Type B pancreatic cell (in vitro differentiated cells): ENCODE measurements at regions not wholly inside any gene's neighbourhood (a gene's known extent, or its start where the extent isn't known, plus 50 kb on each side); places are given as distances from the start of the nearest gene placed in this dataset.

Source experiments
- DNase-seq: peaks from one replicate; pipeline ENCODE4 v3.0.0; 2021; ENCODE audit warnings: mixed read lengths; ENCODE audit not compliant: unreplicated experiment; ENCODE audit errors: extremely low spot score
- H3K27ac Mint-ChIP-seq: 2 replicates; pipeline ENCODE4 v1.8.0; 2021; ENCODE audit warnings: mild to moderate bottlenecking, mixed read lengths
- H3K27me3 Mint-ChIP-seq: 2 replicates; pipeline ENCODE4 v1.8.0; 2021; ENCODE audit warnings: mixed read lengths
- H3K36me3 Mint-ChIP-seq: 2 replicates; pipeline ENCODE4 v1.8.0; 2021; ENCODE audit warnings: mixed read lengths
- H3K4me1 Mint-ChIP-seq: one replicate; pipeline ENCODE4 v1.8.0; 2021; ENCODE audit warnings: mixed read lengths; ENCODE audit not compliant: unreplicated experiment
- H3K4me3 Mint-ChIP-seq: 2 replicates; pipeline ENCODE4 v1.8.0; 2021; ENCODE audit warnings: mild to moderate bottlenecking, mixed read lengths
- H3K9me3 Mint-ChIP-seq: 2 replicates; pipeline ENCODE4 v1.8.0; 2021; ENCODE audit warnings: mixed read lengths
- TF ChIP-seq, protein P1 (sequence below): fragments of 200-600 bp; sonication (generic); conservative IDR thresholded peaks from 2 replicates; pipeline ENCODE4 v1.5.0; 2021; ENCODE audit warnings: antibody characterized with exemption, mild to moderate bottlenecking

DNA sequence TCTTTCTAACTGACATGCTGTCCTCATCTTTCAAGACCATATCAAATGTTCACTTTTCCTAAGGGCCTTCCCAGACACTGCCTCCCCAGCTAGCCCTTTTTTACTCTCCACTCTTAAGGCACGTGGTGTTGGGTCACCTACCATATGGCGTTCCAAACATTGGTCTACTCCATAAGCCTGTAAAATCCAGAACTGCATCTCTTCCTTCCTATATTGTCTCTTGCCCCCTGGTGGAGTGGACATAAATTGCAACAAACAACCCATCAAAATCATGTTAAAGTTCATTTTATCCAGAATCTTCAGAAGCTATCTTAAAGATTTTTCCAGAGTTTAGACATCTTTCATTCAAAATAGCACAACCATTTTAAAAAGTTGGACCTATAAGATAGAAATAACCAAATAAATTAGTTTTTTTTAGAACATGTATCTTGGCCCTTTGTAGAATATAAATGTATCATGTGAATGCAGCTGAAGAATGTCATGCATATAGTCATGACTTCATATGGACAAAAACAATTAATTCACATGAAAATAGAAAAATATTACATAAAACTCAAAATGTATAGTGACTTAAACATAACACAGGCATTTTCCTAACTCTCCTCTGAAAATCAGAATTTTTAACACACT lies 180.6 kb upstream of the CHRM2 start:
- Mint-ChIP-seq H3K27me3 (no peaks in the 10 kb centered on the region), H3K27ac (no peak overlapping the region), H3K4me3 (no peak overlapping the region), H3K36me3 (no peaks in the 10 kb centered on the region), H3K4me1 (peaks cover 21% of the 10 kb centered on the region), H3K9me3 (peaks cover 4% of the 10 kb centered on the region)
- TF ChIP-seq, protein P1, sequence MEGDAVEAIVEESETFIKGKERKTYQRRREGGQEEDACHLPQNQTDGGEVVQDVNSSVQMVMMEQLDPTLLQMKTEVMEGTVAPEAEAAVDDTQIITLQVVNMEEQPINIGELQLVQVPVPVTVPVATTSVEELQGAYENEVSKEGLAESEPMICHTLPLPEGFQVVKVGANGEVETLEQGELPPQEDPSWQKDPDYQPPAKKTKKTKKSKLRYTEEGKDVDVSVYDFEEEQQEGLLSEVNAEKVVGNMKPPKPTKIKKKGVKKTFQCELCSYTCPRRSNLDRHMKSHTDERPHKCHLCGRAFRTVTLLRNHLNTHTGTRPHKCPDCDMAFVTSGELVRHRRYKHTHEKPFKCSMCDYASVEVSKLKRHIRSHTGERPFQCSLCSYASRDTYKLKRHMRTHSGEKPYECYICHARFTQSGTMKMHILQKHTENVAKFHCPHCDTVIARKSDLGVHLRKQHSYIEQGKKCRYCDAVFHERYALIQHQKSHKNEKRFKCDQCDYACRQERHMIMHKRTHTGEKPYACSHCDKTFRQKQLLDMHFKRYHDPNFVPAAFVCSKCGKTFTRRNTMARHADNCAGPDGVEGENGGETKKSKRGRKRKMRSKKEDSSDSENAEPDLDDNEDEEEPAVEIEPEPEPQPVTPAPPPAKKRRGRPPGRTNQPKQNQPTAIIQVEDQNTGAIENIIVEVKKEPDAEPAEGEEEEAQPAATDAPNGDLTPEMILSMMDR: peak; percentile 79
- no peak for DNase-seq

DNA sequence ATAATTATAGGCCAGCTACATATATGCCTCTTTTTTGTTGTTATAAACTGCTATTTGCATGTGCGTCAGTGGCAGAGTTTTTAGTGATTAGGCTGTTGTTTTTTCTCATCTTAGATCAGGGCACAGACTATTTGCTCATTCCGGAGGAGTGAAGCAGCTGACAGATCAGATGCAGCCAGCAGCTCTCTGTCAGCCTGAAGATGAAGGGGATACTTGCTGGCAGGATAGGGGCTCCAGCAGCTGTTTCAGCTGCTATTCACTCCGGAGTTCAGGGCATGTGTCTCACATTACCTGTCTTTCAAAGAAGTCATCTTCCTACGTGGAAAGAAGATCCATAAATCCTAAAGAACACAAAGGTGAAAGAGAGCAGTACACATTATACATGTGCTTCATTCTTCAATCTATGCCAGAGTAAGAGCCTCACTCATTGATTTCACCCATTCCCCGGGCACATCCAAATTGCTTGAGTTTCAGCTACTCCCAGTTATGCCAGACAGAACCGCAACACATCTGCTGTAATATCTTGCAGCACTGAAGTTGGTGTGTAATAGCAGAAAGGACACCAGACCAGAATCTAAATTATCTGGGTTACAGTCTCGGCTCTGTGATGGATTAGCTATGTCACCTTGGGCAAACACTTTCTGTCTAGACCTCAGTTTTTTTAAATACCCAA lies 182.8 kb upstream of the CHRM2 start:
- TF ChIP-seq, protein P1: no peak
- no peaks in the 10 kb centered on the region for H3K36me3 Mint-ChIP-seq
- DNase-seq: no peak
- H3K9me3 Mint-ChIP-seq: peaks cover 4% of the 10 kb centered on the region
- H3K27ac Mint-ChIP-seq: no peak overlapping the region
- H3K27me3 Mint-ChIP-seq: no peaks in the 10 kb centered on the region
- H3K4me3 Mint-ChIP-seq: no peak overlapping the region
- peaks cover 21% of the 10 kb centered on the region for H3K4me1 Mint-ChIP-seq

DNA sequence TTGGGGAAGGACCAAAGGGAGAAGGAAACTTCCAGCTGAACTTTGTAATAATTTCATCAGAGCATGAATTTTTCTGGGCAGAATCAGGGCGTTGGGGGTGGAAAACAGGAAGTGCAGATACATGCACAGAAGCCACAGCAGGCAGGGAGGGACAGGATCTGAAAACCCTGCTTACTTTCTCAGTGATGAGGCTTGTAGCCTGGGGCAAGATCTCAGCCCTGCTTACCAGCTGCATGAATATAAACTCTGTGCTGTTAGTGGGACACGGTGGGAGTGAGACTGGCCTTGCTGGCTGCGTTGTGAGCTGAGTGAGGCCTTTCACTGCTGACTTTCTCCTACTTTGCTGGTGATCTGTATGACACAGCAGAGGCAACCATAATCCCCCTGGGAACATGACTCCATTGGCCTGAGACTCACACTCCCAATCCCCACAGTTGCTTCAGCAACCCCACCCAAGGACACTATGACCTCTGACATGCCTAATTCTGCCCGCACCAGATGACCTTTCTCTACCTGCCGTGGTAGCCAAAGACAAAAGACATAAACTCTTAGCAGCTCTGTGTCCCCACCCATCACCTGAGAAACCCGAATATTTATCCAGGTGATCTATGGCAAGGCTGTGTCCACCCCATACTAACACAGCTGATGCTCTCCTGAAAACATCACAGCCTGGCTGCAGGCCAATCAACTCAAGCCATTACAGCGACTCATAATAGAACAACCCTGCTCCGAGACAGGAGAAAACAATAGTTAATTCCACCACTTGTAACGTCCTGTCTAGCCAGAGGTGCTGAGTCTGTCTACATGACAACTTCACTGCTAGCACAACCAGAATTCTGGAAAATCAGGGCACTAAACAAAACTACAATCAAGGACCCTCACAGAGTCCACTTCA lies 190.7 kb upstream of the CHRM2 start:
- Mint-ChIP-seq H3K36me3 (no peaks in the 10 kb centered on the region), H3K27ac (peak overlapping the region; percentile 88), H3K27me3 (no peaks in the 10 kb centered on the region), H3K4me3 (no peak overlapping the region), H3K4me1 (peaks cover 10% of the 10 kb centered on the region), H3K9me3 (peaks cover under 1% of the 10 kb centered on the region)
- no peak for DNase-seq
- TF ChIP-seq, protein P1: no peak

DNA sequence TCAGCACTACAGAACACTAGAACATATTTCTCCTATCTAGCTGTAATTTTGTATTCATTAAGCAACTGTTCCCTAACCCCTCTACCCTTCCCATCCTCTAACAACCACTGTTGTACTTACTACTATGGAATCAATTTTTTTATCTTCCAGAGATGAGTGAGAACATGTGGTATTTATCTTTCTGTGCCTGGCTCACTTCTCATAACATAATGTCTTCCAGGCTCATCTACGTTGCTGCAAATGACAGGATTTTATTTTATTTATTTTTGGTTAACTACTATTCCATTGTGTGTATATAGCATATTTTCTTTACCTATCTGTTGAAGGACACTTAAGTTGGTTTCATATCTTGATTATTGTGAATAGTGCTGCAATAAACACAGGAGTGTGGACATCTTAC lies 200.9 kb upstream of the CHRM2 start:
- Mint-ChIP-seq H3K27me3 (no peaks in the 10 kb centered on the region), H3K4me1 (no peaks in the 10 kb centered on the region), H3K9me3 (peaks cover 6% of the 10 kb centered on the region), H3K27ac (no peak overlapping the region), H3K36me3 (no peaks in the 10 kb centered on the region), H3K4me3 (no peak overlapping the region)
- no peak for DNase-seq
- TF ChIP-seq, protein P1: no peak

DNA sequence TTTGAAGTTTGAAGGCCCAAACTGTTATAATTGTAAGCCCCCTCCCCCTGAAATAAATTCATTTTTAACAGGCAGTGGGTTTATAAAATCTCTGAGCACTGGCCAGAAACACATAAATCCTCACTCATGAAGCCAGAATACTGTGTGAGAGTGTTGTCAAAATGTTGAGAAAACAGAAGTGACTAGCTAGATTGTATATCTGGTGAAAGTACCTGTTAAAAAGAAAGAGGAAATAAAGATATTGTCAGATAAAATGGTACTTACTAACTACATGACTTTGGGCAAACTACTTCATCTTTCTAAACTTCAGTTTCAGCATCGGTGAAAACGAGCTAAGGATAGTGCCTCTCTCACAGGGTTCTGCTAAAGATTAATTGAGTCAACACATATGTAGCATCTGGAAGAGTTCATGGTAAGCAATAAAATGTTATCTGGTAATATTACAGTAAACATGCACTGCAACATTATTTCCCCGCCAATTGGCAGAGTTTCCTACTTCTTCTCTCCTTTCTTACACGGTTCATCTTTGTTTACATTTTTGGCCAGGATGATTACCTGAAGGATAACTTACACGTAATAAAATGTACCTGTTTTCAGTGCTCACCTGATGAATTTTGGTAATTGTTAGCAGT lies 202.5 kb upstream of the CHRM2 start:
- no peaks in the 10 kb centered on the region for H3K4me1 Mint-ChIP-seq
- no peak overlapping the region for H3K4me3 Mint-ChIP-seq
- H3K27ac Mint-ChIP-seq: no peak overlapping the region
- H3K27me3 Mint-ChIP-seq: no peaks in the 10 kb centered on the region
- H3K36me3 Mint-ChIP-seq: no peaks in the 10 kb centered on the region
- H3K9me3 Mint-ChIP-seq: no peaks in the 10 kb centered on the region
- TF ChIP-seq, protein P1: no peak
- DNase-seq: no peak
